Esophagus squamous epithelium (tissue), 4 donors: ENCODE measurements at regions not wholly inside any gene's neighbourhood (a gene's known extent, or its start where the extent isn't known, plus 50 kb on each side); places are given as distances from the start of the nearest gene placed in this dataset.

Experiments
- CTCF ChIP-seq, 6 experiments: fragments of 450-650 bp in 4 of 6; fragments of 200-600 bp in 2 of 6; sonication (generic) in 2 of 6; IDR thresholded peaks; one replicate each; pipeline ENCODE4 v1.5.1; 2016 to 2019; ENCODE audit warnings: antibody characterized with exemption in 6 of 6, mild to moderate bottlenecking in 4 of 6, moderate library complexity in 4 of 6
- POLR2A ChIP-seq, 4 donors: fragments of 450-650 bp; IDR thresholded peaks; one replicate each; pipeline ENCODE4 v1.6.1; 2017; ENCODE audit warnings: antibody characterized with exemption in 4 of 4, mild to moderate bottlenecking in 4 of 4, moderate library complexity in 3 of 4

- TF ChIP-seq CTCF (IDR thresholded peaks at IDR 0.05), result no peak
- no peak for TF ChIP-seq POLR2A (IDR thresholded peaks at IDR 0.05)
Observed at GRCh38 chr7:46879783-46880182, 702.1 kb downstream of the TNS3 start.
